Activated CD4-positive, alpha-beta T cell treated with anti-CD3 and anti-CD28 coated beads, Interleukin-2, Interleukin-6, amounts not matched to agents 100 ng/mL and 50 ng/mL, durations not matched to agents 16 hours and 8 hours (primary cell): ENCODE measurements at regions not wholly inside any gene's neighbourhood (a gene's known extent, or its start where the extent isn't known, plus 50 kb on each side); places are given as distances from the start of the nearest gene placed in this dataset.
"Not testable (repeated sequence)": the region's sequence is repeated elsewhere in the genome, so short reads cannot be mapped to it uniquely, and the experiment has no call there.

ENCODE experiments used
- DNase-seq: peaks from one replicate; pipeline ENCODE4 v3.0.0-alpha.2; 2020

DNA sequence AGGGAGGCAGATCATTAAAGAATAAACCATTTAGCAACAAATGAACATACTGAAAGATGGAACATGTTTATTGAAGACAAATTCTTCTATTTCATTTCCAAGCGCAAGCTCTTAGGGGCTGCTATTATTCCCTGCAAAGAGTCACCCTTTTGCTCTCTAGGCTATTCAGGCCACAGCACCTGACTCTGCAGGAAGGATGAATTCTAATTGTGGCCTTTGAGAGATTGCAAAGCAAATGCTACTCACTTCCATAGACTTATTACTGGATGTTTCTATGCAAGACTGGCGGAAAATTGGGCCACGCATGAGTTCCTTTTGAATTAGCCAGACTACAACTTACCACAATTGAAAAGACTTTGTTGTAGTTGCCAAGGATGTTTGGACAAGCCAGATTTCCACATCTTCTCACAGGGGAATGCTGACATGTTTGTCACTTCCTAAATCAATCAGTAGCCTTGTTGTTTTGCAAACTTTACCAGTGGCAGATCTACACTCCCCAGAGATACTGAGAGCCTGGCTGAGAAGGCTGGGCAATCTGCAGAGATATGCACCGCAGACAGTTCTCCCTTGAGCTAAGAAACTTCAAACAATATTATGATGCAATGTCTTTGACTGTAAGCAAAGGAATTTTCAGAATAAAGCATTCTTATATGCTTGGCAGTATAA, 334.3 kb upstream of the SYT1 start:
- no peak for DNase-seq

DNA sequence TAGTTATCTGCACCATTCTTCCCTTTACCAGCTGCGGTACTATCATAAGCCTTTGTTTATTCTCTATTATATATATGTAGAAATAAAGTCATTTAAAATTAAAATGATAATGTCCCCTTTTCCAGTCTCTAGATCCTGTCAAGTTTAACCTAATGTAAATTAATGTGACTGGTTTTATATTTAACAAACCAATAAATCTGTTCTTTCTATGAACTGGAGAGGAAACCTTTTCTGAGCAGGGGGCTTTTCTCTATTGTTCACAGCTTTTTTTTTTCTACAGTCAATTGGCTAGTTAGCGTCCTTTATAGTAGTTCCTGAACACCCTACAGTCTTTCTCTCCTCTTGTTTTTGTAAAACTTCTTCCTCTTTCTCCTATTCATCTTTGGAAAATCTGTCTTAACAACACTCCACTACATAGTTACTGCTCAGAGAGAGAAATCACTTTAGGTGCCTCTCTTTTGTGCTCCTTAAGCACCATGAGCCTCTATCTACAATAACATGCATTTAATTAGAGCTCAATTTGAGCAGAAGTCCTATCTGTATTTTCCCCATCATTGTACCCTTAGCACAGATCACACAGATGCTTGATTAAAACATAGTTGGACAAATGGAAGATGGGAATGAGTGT, 332.6 kb upstream of the SYT1 start:
- no peak for DNase-seq

DNA sequence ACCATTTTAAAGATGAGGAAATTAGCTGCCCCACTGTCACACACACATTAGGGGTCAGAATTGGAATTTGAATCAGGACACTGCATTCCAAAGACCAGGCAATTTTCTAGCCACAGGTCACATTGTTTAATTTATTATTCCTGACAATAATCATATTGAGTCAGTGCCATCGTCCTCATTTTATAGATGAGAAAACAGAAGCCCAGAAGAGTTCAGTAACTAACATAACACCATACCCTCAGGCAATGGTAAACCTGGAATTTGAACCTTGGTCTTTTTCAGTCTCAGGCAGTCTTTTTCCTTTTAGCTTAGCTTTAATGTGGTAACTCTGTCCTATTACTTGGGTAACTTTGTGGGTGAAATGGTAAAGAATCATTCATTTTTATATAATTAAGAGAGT, 330.3 kb upstream of the SYT1 start:
- no peak for DNase-seq

DNA sequence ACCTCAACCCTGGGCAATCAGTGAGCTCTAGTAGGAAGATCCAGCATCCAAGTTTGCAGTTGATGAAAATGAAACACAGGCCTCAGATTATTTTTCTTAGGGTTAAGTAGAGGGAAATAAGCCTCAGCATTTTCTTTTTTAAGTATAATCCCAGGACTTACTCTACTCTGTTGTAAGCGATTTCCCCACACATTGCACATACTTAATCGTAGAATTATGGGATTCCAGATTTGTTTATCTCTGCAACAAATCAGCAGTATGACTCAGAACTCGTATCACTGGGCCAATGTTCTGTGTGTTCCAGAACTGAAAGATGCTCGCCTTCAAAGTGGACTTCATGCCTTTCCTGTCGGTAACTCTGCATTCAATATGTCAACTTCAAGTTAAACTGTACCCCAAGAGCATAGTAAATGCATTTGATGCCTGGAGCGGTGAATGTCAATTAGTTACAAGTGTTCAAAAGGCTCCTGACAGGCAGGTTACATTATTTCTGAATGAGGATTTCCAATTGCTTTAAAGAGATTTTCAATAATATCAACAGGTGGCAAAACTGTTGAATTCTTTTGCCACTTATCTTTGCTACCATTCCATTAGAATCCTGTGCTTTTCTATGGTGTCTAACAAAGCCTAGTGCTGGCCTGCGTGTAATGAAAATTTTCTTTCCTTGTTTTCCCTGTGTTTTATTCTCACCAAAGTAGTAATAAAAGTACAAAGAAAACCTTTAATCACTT, 323.8 kb upstream of the SYT1 start:
- no peak for DNase-seq

DNA sequence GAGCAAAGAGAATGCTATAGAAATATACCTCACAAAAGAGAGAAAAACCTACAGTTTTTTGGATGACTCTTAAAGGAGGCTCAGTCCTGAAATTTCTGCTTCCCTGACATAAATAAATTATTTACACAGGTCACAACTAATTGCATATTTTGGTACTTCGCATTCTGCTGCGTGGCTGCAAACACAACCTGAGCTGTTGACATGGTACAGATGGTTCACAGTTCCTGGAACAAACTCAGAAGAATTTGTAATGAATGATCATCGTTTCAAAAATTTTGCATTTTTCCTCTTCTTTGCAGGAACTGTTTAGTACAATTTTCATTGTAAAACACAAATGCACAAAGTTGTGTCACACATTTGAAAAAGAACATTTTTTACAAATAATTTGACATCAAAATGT, 313.7 kb upstream of the SYT1 start:
- DNase-seq: no peak

DNA sequence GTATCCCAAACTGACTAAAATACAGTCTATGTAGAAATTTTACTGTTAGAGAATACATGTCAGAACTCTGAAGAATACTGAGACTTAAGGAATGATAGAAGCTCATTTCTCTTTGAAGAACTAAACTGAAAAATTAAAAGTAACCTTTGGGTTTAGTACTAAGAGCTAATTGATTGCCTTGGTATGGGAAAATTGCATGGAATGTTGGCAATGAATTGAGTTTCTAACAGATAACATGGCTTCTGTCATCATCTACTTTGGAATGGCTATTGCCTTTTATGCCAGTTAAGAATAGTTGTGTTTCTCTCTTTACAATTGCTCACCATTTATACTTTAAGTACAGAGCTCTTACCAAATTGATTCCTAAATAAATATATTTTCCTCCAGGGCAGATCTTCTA, 308.8 kb upstream of the SYT1 start:
- no peak for DNase-seq

DNA sequence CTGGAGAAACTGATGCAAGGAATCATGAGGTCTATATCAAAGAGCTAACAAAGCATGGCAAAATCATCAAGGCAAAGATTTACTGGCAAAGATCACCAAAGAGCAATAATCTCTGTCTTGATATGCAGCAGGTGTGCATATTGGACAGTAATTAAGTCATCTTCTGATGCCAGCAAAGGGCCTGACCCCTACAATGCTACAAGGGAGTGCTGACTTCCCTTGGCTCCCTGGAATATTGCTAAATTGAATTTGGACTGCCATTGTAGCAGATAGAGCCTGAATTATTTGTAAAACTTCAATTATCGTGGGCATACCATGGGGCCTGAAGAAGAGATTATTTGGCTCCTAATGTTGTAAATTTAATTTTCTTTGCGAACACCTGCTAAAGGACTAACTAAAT, 307.9 kb upstream of the SYT1 start:
- DNase-seq: no peak

DNA sequence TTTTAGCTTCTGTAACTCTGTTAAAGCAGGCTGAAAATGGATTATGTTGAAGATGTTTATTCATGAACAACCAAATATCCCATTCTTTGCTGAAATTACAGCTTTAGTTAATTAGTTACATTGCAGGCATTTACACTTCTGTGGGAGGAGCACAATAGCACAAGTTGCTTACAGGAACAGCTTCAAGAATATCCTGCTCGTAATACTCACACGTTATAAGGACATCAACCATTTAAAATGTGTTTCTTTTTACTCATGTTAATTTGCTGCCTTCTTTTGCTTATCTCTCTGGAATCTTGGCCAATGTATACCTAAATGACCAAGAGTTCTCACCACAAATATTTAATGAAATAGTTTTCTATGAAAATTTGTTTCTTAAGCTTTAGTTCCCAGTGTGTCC, 305.2 kb upstream of the SYT1 start:
- no peak for DNase-seq

DNA sequence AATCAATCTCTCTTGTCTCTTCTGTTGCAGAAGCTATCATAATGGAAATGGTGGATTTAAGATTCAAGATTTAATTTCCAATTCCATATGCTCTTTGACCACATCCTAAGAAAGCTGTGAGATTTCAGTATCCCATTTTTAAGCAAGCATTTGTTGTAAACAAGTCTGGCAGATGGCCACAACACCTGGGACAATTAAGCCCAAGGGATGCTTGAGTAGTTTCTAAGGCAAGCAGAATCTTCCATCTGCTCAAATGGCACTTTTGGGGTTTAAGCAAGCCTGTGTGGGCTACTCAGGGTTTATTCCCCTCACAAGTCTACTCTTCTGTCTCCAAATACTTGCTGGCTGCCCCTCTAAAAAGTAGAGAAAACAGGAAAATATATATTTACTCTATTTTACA, 304.7 kb upstream of the SYT1 start:
- DNase-seq: no peak

DNA sequence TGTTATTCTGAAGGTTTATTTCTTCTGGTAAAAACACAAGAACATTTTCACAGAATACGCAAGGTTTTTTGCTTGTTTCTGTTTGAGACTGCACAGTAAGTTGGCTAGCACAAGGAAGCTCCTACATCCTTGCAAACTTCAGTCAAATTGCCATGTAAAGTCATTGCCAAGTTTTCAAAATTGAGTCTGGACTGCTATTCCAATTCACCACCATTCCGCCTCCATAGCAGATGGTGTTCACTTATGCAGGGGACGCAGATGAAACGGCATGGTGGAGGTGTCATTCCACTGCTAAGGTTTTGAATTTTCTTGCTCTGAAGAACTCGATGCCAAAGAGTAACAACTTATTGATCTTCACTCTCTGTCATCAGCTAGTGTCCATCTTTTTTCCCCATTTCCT, 303.9 kb upstream of the SYT1 start:
- DNase-seq: no peak

DNA sequence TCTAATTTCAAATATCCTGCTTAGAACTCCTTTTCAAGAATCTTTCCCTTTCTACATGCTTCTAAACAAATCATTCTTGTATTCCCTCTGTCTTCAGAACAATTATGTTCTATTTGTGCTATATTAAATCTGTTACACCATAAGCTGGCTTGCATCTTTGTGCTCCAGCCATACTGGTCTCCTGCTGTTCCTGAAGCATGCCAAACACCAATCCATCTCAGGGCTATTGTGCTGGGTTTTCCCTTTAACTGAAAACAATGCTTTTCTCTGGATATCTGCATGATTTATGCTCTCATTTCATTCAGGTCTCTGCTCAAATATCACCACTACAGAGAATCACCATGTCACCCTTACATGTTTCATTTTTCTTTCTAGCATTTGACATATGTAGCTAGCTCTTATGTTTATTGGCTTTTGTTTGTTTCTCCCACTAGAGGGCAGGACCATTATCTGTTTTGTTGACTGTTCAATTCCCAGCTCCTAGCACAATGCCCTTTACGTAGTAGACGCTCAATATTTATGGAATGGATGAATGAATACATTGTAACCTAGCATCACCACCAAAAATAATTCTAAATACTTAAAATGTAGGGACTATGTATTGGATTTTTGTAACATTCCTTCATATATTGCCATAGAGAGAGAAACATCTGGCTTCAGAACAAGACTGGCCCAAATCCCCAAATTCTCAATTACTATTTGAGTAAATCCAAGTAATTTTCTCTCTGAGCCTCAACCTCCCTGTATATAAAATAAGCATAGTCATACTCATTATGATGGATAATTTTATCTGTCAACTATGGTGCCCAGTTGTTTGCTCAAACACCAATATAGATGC, 302.0 kb upstream of the SYT1 start:
- no peak for DNase-seq

DNA sequence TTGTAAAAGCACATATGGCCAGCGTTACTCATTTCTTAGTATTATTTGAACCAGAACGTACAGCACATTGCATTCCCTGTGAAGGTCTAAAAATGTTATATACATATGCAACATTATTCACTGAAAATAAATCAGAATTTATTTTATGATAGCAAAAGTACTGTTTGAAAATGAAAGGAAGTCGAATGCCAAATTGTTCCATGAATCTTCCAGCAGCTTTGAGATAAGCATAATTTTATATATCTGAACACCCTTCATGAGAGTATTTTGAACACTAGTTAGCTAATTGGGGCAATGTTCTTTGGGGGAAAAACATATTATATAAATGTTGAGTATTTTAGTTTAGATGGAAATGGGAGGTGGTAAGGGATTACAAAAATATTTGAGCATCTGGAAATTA, 300.7 kb upstream of the SYT1 start:
- no peak for DNase-seq

DNA sequence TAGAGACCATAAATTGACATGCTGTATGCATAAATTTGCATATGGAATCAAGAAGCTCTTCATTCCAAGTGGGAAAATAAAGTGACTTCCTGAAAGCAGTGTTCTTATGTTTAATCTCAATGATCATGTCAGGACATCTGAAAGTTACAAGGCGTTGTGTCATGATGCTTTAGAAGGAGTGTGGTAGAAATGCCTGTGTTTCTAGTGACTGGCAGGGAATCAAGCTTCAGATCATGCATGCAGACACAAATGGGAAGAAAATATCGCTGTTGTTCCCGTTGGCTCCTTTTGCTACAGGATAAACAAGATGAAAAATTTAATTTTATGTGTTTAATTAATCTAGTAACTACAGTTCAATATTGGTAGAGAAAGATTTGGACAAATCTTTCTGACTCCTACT, 298.1 kb upstream of the SYT1 start:
- no peak for DNase-seq

DNA sequence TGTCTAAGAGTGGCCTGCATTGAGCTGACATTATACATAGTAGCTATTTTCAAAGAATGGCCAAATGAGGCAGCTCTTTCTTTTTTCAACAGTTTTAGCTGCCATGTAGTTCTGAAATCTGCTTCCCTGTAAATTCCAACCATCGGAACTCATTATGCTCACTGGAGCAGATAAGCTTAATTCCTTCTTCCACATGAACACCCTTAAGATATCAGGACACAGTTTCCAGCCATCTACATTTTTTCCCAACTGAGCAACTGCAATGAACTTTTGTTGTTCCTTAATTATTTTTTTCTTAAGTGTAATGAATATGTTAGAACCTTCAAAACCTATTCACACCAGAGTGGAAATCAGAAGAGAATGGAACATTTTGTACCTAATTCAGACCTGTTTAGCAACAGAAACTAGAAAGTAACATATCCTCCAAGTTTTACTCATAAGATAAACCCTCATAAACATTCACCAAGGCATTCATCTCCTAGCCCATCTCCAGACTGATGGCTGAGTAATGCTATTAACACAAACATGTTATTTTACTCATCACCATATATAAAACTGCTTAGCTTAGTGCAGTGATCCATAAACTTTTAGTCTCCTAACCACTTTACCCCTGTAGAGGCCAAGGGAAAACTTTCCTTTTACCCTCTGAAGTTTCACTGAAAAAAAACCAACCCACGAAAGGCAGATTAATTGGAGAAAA, 296.1 kb upstream of the SYT1 start:
- DNase-seq: no peak

DNA sequence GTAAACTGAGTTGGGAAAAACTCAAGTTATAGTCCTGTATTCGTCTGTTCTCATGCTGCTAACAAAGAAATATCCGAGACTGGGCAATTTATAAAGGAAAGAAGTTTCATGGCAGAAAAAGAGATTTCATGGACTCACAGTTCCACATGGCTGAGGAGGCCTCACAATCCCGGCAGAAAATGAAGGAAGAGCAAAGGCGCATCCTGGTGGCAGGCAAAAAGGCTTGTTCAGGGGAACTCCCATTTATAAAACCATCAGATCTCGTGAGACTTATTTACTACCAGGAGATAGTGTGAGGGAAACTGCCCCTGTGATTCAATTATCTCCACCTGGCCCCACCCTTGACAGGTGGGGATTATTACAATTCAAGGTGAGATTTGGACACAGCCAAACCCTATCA, 292.6 kb upstream of the SYT1 start:
- no peak for DNase-seq

DNA sequence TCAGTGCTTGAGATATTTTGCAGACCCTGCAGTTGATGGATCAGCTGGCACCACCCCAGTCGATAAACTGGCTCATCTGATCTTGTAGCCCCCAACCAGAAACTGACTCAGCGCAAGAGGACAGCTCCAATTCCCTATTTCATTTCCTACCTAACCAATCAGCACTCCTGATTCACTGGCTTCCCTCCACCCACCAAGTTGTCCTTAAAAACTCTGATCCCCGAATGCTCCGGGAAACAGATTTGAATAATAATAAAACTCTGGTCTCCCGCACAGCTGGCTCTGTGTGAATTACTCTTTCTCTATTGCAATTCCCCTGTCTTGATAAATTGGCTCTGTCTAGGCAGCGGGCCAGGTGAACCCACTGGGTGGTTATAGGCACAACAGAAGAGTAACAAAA, 289.4 kb upstream of the SYT1 start:
- DNase-seq: not testable (repeated sequence)

DNA sequence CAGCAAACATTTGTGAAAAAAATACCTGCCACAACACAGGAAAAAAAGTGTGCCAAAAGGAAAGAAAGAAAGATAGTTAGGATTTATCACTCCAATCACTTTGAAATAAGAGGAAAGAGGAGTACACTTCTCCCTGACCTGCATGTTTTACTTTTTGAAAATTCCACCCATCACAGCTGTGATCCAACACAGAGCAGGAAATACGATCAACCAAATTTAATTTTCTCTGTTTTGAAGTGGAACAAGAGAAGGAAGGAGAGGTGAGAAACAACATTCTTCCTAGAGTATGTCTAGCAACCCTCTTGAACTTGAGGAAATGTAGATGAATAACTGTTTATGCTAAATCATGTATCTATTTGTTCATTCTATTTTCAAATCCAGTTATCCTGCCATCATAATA, 284.7 kb upstream of the SYT1 start:
- DNase-seq: no peak

DNA sequence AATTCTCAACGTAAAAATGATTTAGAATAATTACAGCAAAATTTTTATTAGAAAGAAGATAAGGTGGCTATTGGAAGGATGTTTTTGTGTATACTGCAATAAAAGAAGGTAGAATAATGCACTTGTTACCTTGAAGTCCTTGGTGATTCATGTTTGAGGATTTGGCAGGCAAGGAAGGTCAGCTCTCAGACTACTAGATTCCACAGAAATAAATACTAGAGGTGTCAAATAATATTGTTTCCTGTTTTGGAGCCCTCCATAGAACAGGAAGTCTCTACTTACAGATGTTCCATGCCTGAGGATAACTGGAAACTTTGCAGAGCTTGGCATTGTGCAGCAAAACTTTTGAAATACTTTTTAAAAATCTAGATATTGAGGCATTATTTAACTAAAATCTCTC, 284.3 kb upstream of the SYT1 start:
- DNase-seq: no peak

DNA sequence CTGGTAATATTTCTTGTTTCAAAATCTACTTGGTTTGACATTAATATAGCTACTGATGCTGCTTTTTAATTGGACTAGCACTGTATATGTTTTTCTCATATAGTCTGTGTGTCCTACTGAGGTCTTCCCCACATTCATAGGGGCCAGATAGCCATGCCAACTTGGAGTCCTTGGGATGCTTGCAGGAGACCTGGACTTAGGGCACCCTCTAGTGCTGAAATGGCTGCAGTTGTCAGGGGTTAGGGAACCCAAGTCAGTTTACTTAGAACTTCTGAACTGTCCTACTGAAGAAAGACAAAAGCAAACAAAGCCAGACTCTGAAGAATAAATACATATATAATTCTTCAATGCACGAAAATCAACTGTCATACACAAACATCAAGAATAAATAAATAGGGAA, 279.9 kb upstream of the SYT1 start:
- DNase-seq: peak; percentile 0

DNA sequence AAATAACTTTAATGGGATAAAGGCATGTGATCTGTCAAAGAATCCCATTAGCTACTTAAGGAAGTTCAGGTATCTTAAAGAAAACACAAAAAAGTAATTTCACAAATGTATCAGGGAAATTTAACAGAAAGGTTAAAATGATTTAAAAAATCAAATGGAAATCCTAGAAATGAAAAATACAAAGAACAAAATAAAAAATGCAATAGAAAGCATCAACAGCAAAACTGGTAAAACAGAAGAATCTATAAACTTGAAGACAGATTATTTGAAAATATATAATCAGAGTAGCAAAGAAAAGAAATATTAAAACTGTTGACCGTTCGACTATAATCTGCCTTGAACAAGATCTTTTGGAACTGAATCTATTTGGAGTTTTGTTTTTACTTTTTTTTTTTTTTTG, 279.4 kb upstream of the SYT1 start:
- DNase-seq: no peak

DNA sequence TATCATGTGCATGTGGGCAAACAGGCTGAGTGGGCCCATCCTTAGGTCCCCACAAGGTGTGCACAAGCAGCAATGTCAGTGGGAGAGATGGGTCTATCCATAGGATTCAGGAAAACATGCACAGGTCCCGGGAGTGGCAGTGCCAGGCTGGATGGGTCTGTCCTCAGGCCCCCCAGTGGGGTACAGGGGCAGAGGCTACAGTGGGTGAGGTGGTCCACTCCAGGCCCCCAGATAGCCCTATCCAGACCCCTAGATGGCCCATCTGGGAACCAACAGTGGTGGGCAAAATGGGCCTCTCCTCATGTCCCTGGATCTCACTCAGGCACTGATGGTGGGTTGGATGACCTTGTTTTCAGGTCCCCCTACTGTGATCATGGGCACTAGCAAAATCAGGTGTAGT, 277.8 kb upstream of the SYT1 start:
- no peak for DNase-seq

DNA sequence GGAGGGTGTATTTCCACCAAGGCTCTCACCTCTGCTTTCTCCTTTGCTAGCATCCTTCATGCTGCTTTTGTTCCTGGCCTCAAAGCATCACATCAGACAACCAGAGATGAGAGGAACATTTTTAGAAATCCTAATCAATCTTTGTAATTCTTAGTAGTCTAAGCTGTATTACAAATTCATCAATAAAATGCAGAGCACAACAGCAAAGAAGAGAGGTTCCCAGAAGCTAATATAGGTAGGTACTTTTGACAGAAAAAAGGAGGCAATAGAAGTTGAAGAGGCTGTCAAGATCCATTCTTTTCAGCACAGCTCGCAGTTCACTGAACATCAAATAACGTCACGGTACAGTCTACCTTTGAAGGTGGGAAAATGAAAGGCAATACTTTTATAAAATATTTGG, 265.2 kb upstream of the SYT1 start:
- DNase-seq: no peak

DNA sequence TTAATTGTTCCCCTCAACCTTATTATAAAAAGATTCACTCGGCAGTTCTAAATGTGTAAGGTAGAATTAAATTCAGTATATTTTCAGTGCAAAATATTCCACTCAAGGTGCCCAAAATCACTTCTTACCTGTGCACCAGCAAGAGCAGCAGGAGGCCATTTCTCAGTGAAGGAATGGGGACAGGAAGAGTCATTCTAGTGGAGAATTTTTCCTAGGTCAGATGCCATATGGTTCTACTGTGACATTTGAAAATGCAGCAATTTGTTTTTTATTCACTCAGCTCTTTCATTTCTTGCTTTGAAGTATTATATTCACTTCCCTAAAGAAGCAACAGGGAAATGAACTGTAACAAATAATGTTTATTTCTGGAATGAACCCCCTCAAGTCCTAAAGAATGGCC, 264.0 kb upstream of the SYT1 start:
- no peak for DNase-seq
